ENCODE measurements at regions not wholly inside any gene's neighbourhood (a gene's known extent, or its start where the extent isn't known, plus 50 kb on each side); places are given as distances from the start of the nearest gene placed in this dataset.
"Not testable (repeated sequence)": the region's sequence is repeated elsewhere in the genome, so short reads cannot be mapped to it uniquely, and the experiment has no call there.

GRCh38 chr4:24003496-24003895 lies 113.6 kb upstream of the PPARGC1A start:
- no peak for DNase-seq

GRCh38 chr4:24002330-24002966 lies 112.6 kb upstream of the PPARGC1A start:
- DNase-seq, result no peak

DNA sequence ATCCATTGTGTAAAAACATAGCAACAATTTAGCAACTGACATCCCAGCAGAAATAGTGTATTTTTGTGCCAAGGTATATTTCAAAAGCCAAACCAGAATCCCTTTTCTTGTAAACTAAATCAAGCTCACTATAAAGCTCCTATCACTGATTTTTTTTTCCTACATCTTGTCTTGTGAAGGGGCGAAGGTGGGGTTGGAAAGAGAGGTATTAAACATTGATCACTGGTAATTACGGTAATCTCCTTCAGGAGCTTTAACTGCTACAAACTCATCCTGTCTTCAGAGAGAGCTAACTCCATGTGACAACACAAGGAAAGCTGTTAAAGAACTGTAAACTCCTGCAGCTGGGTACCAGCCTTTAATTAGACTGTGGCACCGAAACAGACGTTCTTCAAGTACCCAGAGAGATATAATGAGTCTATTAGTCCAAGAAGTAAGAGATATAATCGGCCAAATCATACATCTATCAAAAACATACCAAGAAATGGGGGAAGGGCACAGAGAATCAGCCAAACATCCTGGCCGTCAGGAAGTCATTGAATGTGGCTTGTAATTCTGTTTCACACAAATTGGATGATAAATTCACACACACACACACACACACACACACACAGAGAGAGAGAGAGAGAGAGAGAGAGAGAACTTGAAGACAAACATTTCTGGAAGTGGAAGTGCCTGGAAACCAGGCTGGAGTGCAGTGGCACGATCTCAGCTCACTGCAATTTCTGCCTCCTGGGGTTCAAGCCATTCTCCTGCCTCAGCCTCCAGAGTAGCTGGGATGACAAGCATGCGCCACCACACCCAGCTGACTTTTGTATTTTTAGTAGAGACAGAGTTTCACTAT lies 111.9 kb upstream of the PPARGC1A start:
- DNase-seq, result no peak

DNA sequence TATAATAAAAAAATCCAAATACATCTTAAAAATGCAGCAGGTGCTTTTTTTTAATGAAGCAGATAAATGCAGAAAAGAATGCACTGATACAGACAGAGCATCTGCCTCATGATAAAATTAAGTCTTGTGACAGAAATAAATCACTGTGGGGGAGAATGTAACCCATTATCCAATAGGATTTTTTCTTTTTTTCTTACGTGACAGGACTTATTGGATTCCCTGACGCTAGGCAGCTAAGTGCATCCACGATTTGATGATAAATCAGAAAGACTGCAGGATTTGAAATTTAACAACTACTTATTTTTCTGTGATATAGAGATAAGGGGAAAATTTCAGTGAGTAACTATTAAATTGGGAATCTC lies 110.6 kb upstream of the PPARGC1A start:
- DNase-seq, result no peak

DNA sequence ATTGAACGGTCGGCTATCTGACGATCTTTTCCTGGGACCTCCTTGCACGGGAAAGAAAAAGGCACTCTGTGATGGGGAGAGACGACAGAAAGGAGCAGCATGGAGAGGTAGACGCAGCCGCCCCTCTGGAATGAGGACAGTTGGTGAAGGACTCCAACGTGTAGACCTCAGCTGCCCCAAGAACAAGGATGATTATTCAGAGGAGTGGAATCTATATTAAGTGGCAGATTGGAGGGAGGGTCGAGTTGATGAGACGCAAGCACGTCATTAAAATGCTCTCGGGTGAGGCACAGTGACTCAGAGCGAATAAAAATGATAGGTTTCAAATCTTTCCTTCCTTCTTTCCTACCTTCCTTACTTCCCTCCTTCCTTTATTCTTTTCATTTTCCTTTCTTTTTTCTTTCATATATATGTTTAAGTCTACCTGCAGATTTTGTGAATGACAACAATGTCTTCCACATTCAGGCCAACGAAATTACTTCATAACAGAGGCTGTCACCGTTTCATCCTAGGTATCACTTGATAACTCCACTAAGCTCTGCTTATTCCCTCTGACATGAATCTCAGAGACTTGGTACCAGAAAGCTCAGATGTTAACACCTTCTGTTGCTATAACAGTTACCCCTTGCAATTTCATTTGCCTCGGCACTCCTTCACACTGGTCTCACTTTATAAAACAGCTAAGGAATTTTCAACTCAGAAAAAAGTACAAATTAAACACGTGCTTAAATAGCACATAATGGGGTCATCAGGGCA lies 110.0 kb upstream of the PPARGC1A start:
- DNase-seq, result no peak

DNA sequence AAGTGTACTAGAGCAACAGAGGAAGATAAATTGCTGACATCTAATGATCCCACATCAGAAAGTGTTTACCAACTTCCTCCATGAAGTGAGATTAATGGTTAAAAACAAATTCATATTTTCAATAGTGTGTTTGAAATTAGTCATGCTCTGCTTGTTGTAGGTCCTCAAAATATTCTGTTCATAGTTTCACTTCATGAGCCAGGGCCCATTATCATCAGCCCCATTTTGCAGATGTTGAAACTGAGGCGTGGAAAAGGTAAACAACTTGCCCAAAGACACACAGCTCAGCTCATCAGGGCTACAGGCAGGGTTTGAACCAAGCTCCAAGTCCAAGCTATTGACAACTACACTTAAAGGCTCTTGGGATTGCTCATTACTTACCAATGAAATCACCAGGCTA lies 103.5 kb upstream of the PPARGC1A start:
- DNase-seq, result no peak

- no peak for DNase-seq
Measured at GRCh38 chr4:23991444-23991843, 101.6 kb upstream of the PPARGC1A start.

DNA sequence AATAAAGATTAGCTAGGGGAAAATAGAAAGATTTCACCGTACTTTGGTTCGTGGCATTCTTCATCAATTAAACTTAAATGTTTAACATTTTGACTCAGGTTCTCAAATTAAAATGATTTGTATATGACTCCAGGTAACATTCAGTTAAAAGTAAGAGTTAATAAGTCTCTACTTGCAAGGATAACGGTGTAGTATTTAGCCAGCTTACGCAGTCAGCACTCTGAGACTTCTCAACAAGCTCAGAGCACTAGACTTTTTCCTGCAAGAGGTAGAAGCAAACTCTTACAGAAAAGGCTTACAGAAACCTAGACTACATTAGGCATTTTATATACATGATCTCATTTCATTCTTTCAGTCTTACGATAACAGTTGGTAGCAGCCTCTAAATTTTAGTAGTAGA lies 96.4 kb upstream of the PPARGC1A start:
- no peak for DNase-seq

DNA sequence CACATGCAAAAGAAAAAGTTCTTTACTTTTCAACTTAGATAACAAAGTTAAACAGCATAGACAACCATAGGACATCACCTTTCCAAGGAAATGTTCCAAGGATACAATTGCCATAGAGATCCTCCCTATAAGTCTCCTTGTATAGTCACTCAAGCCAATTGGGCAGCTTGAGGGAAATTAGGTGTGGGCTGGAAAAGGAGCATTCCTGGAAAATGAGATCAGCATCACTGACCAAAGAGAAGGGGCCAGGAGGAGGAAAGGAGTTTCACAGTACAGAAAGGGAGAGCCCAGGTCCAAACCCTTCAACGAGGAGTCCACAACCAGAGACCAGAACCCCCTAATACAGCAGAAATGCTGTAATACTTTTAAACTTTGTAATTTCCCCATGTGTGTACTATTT lies 91.5 kb upstream of the PPARGC1A start:
- DNase-seq, result no peak

- DNase-seq, result no peak
Measured at GRCh38 chr4:23979534-23979933, 89.7 kb upstream of the PPARGC1A start.

GRCh38 chr4:23978002-23978401 lies 88.2 kb upstream of the PPARGC1A start:
- DNase-seq, result no peak

DNA sequence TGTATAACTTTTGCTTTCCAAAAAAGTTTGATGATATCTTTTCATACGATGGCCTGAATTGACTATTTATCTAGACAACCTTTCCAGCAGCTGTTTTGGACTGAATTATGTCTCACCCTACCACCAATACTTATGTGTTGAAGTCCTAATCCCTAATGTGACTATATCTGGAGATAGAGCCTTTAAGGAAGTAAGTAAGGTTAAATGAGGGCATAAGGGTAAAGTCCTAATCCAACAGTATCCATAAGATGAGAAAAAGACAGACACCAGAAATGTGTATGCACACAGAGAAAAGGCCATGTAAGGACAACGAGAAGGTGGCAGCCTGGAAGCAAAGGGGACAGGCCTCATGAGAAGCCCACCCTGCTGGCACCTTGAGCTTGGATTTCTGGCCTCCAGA lies 86.6 kb upstream of the PPARGC1A start:
- no peak for DNase-seq

- no peak for DNase-seq
Measured at GRCh38 chr4:23973308-23973855, 83.5 kb upstream of the PPARGC1A start.

- no peak for DNase-seq
Measured at GRCh38 chr4:23972805-23973204, 83.0 kb upstream of the PPARGC1A start.

GRCh38 chr4:23972187-23972586 lies 82.3 kb upstream of the PPARGC1A start:
- DNase-seq, result no peak

DNA sequence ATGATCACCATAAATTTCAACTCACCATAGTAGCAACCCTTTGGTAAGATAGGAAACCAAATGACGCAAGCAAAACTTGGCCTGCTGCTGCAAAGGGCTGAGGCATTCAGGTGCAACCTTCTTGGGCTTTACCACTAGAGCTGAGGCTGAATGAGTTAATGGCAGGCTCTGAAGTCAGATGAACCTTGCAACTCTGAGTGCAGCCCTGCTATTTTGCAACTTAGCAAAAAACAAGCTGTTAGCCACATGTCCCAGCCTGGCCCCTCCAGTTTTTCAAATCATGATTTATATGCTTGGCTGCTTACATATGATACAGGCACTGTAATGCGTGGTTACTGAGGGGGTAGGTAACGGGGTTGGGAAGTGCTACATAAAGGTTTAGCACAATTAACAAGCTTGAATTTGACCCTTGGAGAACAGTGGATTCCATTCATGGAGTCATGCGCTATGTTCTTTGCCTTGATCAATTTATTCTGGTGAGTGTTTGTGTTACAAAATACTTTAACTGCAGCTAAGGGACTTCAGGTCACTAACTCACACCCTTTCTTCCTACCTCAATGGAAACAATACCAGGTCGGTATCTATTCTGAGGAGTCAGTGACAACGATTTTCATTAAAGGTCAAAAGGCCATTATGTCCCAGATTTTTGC lies 80.5 kb upstream of the PPARGC1A start:
- no peak for DNase-seq

DNA sequence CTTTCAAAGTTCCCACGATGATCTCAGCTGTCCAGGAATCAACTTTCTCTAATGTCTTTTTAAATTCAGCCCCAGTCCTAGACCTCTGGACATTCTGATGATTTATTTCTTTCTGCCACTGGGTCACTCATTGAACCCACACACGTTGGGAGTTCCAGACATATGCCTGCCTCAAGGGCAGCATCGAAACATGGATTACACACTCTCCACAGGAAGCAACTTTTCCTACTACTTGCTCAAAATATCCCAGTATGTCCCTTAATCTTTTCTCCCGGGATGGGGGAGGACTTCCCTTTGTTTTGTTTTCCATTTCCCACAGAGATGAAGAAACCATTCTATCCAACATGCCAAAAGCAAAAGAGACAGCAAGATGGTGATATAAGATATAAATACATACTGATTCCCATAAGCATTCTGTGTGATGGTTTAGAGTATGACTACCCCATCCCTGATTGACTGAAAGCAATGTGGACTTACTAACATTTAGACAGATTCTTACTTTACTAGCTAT lies 79.8 kb upstream of the PPARGC1A start:
- DNase-seq, result no peak

GRCh38 chr4:23967281-23967680 lies 77.4 kb upstream of the PPARGC1A start:
- DNase-seq, result no peak

DNA sequence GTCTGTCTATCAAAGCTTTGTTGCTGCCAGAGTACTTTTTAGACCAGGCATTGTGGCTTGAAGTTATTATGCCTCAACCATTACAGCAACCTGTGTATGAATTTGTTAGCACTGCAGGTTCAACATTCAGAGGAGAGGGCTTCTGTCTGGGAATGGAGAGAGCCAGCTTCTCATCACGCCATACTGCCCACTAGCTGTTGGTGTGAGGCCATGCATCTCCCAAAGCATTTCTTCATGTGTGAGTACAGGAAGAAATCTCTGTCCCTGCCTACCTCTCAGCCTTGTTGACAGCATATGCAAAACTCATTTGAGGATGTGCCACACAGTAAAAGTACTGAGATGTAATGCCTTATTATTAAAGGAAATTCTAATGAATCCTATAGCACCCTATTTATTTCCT lies 76.9 kb upstream of the PPARGC1A start:
- DNase-seq, result no peak

DNA sequence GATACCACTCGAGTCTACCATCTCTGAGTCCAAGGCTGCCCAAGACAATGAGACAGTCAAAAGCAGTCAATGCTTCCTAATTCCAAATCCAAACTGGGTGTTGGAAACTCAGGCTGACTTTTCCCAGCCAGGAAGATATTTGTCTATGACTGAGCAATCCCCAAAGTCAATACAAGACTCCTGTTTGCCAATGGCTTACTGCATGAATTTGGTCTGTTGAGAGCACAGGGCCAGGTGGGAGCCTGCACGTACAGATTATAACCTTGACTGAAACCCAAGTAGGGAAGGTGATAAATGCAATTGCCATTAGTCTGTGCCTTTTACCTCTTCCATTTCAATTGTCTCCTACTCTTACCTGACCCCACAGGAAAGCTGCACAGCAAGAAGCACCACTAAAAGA lies 72.6 kb upstream of the PPARGC1A start:
- no peak for DNase-seq

DNA sequence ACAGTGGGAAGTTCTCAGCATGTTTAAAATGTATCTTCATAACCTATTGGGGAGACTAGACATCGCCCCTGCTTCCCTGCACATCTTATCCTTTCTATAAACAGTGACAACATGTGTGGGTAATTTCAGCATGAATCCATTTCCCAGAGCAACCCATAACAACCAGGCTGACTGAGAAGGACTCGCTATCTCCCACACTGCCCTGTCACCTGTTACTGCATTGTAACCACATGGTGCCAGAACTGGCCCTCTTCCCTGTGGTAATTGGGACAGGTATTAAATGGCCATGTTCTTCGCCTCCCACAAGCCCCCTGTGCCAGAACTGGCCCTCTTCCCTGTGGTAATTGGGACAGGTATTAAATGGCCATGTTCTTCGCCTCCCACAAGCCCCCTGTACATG lies 71.5 kb upstream of the PPARGC1A start:
- DNase-seq, result not testable (repeated sequence)

Measured in hypothalamus (tissue), 51 donors.